HG03108 (cell line): ENCODE measurements at regions not wholly inside any gene's neighbourhood (a gene's known extent, or its start where the extent isn't known, plus 50 kb on each side); places are given as distances from the start of the nearest gene placed in this dataset.
"Not testable (repeated sequence)": the region's sequence is repeated elsewhere in the genome, so short reads cannot be mapped to it uniquely, and the experiment has no call there.

Experiments
- ATAC-seq: cut with Tn5 transposase; IDR thresholded peaks from one replicate; pipeline ENCODE4 v1.9.1; 2021; ENCODE audit warnings: moderate library complexity; ENCODE audit not compliant: unreplicated experiment

GRCh38 chrX:16067886-16068515, 55.4 kb upstream of the GRPR start:
- peak; percentile 61 for ATAC-seq

- no peak for ATAC-seq
Measured at GRCh38 chrX:16063921-16064320, 59.4 kb upstream of the GRPR start.

- no peak for ATAC-seq
Measured at GRCh38 chrX:16063141-16063540, 60.2 kb upstream of the GRPR start.

- no peak for ATAC-seq
Measured at GRCh38 chrX:16061296-16061695, 62.1 kb upstream of the GRPR start.

GRCh38 chrX:16060252-16060651, 63.1 kb upstream of the GRPR start:
- ATAC-seq, result no peak

- not testable (repeated sequence) for ATAC-seq
Measured at GRCh38 chrX:16049126-16049525, 74.2 kb upstream of the GRPR start.

GRCh38 chrX:16042980-16043379, 80.4 kb upstream of the GRPR start:
- no peak for ATAC-seq

DNA sequence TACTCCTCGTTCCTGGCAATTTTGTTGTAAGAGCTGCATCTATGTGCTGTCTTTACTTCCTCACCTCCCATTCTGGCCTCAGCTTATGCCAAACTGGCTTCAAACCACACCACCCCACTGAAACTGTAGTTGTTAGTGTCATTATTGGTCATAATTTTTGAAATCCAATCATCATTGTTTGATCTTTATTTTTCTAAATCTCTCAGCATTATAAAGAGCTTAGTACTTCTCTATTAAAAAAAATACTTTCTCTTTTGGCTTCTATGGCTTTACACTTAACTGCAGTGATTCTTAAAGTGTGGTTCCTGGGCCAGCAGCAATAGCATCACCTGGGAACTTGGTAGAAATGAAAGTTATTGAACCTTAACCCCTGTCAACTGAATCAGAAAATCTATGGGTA, 83.5 kb upstream of the GRPR start:
- no peak for ATAC-seq

DNA sequence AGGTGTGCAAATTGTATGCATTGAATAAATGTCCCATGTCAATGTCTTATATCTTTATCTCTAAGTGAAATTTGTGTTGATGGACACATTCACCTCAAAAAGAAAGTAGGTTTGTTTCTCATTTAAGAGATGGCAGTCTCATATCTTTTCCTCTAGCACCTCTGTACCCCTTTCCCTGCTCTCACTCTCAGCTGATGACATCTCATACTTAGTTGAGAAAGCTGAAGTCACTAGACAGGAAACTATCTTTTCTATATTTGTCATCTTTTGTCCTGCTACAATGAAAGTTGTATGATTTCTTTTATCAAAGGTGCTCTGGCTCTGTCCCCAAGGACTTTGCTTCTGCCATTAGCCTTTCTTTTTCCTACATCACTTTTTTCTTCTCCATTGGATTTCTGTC, 84.0 kb upstream of the GRPR start:
- ATAC-seq, result no peak

DNA sequence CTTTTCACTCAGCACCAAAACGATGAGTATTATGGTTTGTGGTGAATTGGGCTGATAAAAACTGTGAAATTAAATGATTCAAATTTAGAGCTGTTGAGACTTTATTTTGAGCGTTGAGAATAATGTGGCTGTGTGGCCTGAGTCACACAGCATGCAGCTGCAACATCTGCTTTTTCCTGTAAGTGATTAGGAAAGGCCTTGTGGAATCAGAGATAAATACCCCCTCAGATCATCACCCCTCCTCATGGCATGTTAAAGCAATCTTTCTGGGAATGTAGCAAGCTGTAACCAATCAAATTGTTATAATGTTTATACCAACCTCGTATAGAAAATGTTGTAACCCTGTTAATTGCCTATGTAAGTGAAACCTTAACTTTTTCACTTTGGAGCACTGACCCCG, 90.0 kb upstream of the GRPR start:
- ATAC-seq, result no peak

DNA sequence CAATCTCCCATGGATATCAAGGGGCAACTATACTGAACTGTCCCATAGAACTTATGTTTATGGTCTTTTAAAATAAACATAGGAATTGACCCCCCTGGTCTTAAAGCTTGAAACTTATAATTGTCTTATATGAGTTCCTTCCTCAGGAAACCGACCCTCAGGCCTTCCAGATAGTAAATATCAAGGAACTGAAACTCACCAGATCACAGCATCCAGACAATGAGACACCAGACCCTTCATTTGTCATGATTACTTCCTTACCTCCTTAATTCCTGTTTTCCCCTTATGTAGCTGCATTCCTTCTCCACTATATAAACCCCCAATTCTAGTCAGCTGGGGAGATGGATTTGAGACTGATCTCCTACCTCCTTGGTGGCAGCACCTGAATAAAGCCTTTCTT, 94.8 kb upstream of the GRPR start:
- ATAC-seq, result no peak

GRCh38 chrX:16023790-16024734, 99.3 kb upstream of the GRPR start:
- ATAC-seq, result peak; percentile 92

GRCh38 chrX:16022580-16023200, 100.7 kb upstream of the GRPR start:
- no peak for ATAC-seq

GRCh38 chrX:16018291-16018690, 105.1 kb upstream of the GRPR start:
- ATAC-seq, result no peak

GRCh38 chrX:16014171-16014570, 109.2 kb upstream of the GRPR start:
- ATAC-seq, result no peak

GRCh38 chrX:16012250-16012649, 111.1 kb upstream of the GRPR start:
- ATAC-seq, result no peak

DNA sequence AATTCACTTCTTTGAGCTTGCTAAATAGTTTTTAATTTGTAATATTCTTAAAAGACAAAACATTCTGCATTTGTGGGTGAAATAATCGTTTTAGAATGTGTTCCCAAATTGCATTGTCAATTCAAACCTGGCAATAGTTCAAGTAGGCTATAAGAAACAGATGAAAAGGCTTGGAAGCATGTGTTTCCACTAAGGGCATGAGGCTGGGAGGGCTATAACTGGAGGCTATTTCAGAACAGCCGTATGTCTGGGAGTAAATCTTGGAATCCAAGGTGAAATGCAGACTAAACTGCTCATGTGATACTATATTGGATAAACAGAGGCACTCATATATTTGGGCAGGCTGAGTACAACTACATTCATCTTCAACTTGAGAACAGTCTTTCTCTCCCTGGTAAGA, 117.4 kb upstream of the GRPR start:
- ATAC-seq, result no peak

GRCh38 chrX:16002185-16002584, 121.2 kb upstream of the GRPR start:
- ATAC-seq, result no peak

DNA sequence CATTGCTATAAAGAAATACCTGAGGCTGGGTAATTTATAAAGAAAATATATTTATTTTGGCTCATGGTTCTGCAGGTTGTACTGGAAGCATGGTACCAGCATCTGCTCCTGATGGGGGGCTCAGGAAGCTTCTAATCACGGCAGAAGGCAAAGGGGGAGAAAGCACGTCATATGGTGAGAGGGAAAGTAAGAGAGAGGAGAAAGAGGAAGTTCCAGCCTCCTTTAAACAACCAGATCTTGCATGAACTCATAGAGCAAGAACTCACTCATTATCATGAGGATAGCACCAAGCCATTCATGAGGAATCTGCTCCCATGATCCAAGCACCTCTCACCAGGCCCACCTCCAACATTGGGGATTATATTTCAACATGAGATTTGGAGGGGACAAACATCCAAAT, 125.0 kb upstream of the GRPR start:
- no peak for ATAC-seq

DNA sequence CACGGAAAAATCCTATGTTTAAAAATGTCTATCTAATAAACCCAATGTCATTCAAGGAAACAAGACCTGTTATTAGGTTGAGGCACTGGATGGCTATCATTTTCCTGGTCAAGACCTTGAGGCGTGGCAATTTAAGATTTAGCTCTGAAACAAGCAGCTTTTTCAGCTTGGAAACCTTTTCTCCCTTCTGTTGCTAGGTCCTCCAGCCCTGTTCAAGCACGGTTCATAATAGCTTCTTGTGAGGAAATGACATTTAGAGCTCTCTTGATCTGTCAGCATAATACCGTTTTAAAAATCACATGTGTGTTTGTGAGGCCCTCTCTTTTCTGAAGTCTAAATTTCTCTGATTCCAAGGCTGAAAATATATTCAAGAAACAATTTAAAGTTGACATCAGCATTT, 133.6 kb upstream of the GRPR start:
- no peak for ATAC-seq

GRCh38 chrX:15988661-15989603, 134.3 kb upstream of the AP1S2 start:
- ATAC-seq, result no peak
